HEK293T (cell line): ENCODE measurements at regions not wholly inside any gene's neighbourhood (a gene's known extent, or its start where the extent isn't known, plus 50 kb on each side); places are given as distances from the start of the nearest gene placed in this dataset.

Experiments used
- BHLHE40 ChIP-seq: fragments of 450-650 bp; IDR thresholded peaks from 2 replicates; pipeline ENCODE4 v1.6.1; 2016; ENCODE audit warnings: mild to moderate bottlenecking, moderate library complexity, borderline replicate concordance
- CTBP1 ChIP-seq: fragments of 450-650 bp; IDR thresholded peaks from 2 replicates; pipeline ENCODE4 v1.6.1; 2016; ENCODE audit warnings: borderline replicate concordance
- FOXM1 ChIP-seq: fragments of 450-650 bp; IDR thresholded peaks from 2 replicates; pipeline ENCODE4 v1.6.1; 2017; ENCODE audit warnings: mild to moderate bottlenecking, borderline replicate concordance

DNA sequence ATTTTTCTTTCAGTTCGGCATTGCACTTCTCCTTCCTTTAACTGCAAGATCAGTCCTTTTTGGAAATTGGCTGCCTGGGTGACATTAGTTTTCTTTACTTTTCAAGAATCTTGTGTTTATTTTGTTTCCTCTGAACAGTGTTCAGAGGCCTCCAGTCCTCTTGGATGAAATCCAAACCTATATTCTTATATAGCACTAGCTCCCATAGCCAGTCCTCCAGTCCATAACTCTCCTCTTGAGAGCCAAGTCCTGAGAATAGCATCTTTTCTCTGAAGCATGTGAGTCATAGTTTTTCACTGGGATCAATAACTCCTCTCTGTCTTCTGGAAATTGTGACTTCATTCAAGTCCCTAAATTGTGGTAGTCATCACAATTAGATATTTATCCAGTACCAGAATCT is 357.5 kb downstream of the RAPGEF2 start:
- no peak for TF ChIP-seq CTBP1
- TF ChIP-seq FOXM1, result no peak
- no peak for TF ChIP-seq BHLHE40
